Suprapubic skin (tissue), 4 donors: ENCODE measurements at regions not wholly inside any gene's neighbourhood (a gene's known extent, or its start where the extent isn't known, plus 50 kb on each side); places are given as distances from the start of the nearest gene placed in this dataset.
"Not testable (repeated sequence)": the region's sequence is repeated elsewhere in the genome, so short reads cannot be mapped to it uniquely, and the experiment has no call there.

Experiments used
- DNase-seq, 2 donors: peaks; one replicate each; pipeline ENCODE4 v3.0.0-alpha.2; 2019; ENCODE audit warnings: low spot score in 2 of 2
- H3K27ac ChIP-seq: fragments of 200-600 bp; sonication (generic); one replicate; pipeline ENCODE4 v1.5.1; 2019
- H3K27me3 ChIP-seq: fragments of 200-600 bp; sonication (generic); one replicate; pipeline ENCODE4 v1.5.1; 2019
- H3K36me3 ChIP-seq: fragments of 200-600 bp; sonication (generic); one replicate; pipeline ENCODE4 v1.5.1; 2019
- H3K4me1 ChIP-seq: fragments of 200-600 bp; sonication (generic); one replicate; pipeline ENCODE4 v1.5.1; 2019
- H3K4me3 ChIP-seq: fragments of 200-600 bp; sonication (generic); one replicate; pipeline ENCODE4 v1.5.1; 2019; ENCODE audit warnings: mild to moderate bottlenecking
- H3K9me3 ChIP-seq: fragments of 200-600 bp; sonication (generic); one replicate; pipeline ENCODE4 v1.5.1; 2019
- EP300 ChIP-seq: sonication (generic); formaldehyde crosslinking; IDR thresholded peaks from one replicate; pipeline ENCODE4 v1.6.1; 2017; ENCODE audit warnings: antibody characterized with exemption
- POLR2A ChIP-seq, 2 donors: fragments of 450-650 bp; IDR thresholded peaks; one replicate each; pipeline ENCODE4 v1.6.1; 2017; ENCODE audit warnings: antibody characterized with exemption in 2 of 2, mild to moderate bottlenecking in 2 of 2, moderate library complexity in 2 of 2
- POLR2AphosphoS5 ChIP-seq, 3 donors: sonication (generic); formaldehyde crosslinking; IDR thresholded peaks; one replicate each; pipeline ENCODE4 v1.6.1; 2017; ENCODE audit warnings: antibody characterized with exemption in 3 of 3
- WGBS: methylation state at CpG from one replicate; pipeline ENCODE4 v1.1.5; 2018; 5-methylcytosine and 5-hydroxymethylcytosine counted together
- TF ChIP-seq, protein P1 (sequence below), 2 donors: fragments of 200-600 bp in 1 of 2; fragments of 450-650 bp in 1 of 2; sonication (generic) in 1 of 2; IDR thresholded peaks; one replicate each; pipeline ENCODE4 v1.5.1; 2016 to 2019; ENCODE audit warnings: antibody characterized with exemption in 2 of 2, mild to moderate bottlenecking in 1 of 2, moderate library complexity in 1 of 2

DNA sequence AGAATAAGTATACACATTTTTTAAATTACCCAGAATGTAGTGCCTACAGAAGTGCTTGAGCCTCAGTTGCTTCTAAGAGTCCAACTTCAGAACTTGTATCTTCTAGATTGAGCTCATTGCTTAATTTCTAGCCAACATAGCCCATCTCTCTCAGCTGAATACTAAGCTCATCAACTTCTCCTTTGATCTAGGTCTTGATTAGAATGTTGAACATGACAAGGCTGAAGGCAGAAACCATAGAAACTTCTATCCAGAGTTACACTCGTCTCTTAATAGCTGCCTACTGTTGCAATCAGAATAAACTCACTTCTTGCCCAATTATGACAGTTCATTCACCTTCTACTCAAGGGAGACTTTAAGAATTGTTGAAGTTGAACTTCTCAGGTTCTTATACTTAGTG, 327.3 kb upstream of the THBS1 start:
- no peak overlapping the region for H3K4me3 ChIP-seq
- no peaks in the 10 kb centered on the region for H3K27me3 ChIP-seq
- TF ChIP-seq POLR2AphosphoS5 (IDR thresholded peaks at IDR 0.05) (no peak), POLR2A (IDR thresholded peaks at IDR 0.05) (no peak), EP300 (no peak)
- TF ChIP-seq, protein P1, sequence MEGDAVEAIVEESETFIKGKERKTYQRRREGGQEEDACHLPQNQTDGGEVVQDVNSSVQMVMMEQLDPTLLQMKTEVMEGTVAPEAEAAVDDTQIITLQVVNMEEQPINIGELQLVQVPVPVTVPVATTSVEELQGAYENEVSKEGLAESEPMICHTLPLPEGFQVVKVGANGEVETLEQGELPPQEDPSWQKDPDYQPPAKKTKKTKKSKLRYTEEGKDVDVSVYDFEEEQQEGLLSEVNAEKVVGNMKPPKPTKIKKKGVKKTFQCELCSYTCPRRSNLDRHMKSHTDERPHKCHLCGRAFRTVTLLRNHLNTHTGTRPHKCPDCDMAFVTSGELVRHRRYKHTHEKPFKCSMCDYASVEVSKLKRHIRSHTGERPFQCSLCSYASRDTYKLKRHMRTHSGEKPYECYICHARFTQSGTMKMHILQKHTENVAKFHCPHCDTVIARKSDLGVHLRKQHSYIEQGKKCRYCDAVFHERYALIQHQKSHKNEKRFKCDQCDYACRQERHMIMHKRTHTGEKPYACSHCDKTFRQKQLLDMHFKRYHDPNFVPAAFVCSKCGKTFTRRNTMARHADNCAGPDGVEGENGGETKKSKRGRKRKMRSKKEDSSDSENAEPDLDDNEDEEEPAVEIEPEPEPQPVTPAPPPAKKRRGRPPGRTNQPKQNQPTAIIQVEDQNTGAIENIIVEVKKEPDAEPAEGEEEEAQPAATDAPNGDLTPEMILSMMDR (IDR thresholded peaks at IDR 0.05): no peak
- H3K9me3 ChIP-seq: no peaks in the 10 kb centered on the region
- WGBS: 86% methylated on average over 1 of the region's 1 CpG
- no peak overlapping the region for H3K27ac ChIP-seq
- DNase-seq: no peak
- H3K4me1 ChIP-seq: no peaks in the 10 kb centered on the region
- H3K36me3 ChIP-seq: no peaks in the 10 kb centered on the region

DNA sequence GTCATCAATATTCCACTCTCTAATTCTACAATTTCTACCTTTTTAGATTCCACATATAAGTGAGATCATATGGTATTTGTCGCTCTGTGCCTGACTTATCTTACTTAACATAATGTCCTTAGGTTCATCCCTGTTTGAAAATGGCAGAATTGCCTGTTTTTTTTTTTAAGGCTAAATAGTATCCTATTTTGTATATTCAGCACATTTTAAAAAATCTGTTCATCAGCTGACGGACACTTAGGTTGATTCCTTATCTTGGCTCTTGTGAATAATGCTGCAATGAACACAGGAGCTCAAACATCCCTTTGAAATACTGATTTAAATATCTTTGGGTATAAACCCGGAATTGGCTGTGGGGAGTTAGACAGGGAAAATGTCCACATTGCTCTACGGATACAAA, 326.7 kb upstream of the THBS1 start:
- 97% methylated on average over 4 of the region's 4 CpGs for WGBS
- DNase-seq: no peak
- no peaks in the 10 kb centered on the region for H3K9me3 ChIP-seq
- no peak for TF ChIP-seq POLR2A (IDR thresholded peaks at IDR 0.05)
- TF ChIP-seq EP300: no peak
- no peak overlapping the region for H3K27ac ChIP-seq
- H3K36me3 ChIP-seq: no peaks in the 10 kb centered on the region
- no peaks in the 10 kb centered on the region for H3K27me3 ChIP-seq
- H3K4me1 ChIP-seq: no peaks in the 10 kb centered on the region
- H3K4me3 ChIP-seq: no peak overlapping the region

DNA sequence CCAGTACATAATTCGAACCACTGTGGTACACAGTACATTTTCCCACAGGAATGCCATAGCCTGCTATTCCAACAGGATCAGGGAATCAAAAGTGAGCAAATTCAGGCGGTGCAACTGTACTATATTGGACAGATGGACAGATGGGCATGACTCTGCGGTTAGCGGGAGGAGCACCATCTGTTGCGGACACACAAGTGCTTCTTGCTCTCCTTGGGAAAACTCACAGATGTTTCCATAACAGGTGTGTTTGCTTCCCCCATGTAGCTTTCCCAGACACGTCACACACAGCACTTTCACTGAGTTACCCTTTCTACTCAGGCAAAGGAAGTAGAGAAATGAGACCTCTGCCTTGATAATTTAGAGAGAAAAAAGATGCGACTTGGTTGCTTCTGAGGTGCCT, 325.1 kb upstream of the THBS1 start:
- H3K4me3 ChIP-seq: no peak overlapping the region
- no peaks in the 10 kb centered on the region for H3K9me3 ChIP-seq
- no peak for TF ChIP-seq POLR2A (IDR thresholded peaks at IDR 0.05)
- TF ChIP-seq POLR2AphosphoS5 (IDR thresholded peaks at IDR 0.05): no peak
- TF ChIP-seq, protein P1 (IDR thresholded peaks at IDR 0.05): no peak
- no peak for TF ChIP-seq EP300
- no peaks in the 10 kb centered on the region for H3K36me3 ChIP-seq
- H3K27ac ChIP-seq: no peak overlapping the region
- no peaks in the 10 kb centered on the region for H3K4me1 ChIP-seq
- WGBS: 93% methylated on average over 7 of the region's 7 CpGs
- no peaks in the 10 kb centered on the region for H3K27me3 ChIP-seq
- DNase-seq: no peak

DNA sequence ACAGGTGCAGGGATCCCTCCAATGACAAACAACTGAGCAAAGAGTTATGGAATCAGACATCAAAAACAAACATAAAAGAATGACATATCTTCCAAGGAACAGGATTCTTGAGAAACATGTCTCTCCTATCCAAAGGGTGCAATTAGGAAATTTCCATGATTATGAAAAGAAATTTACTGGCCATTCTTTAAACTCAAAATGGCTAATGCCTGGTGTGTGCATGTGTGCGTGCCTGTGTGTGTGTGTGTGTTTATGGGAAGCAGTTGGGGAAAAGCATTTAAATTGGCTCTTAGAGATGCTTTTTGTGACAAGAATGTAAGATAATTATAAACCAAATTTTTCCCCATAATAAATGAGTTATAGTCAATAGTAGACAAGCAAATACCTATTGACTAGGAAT, 320.5 kb upstream of the THBS1 start:
- WGBS: 95% methylated on average over 1 of the region's 1 CpG
- no peak for TF ChIP-seq EP300
- TF ChIP-seq POLR2AphosphoS5 (IDR thresholded peaks at IDR 0.05): no peak
- TF ChIP-seq, protein P1 (IDR thresholded peaks at IDR 0.05): no peak
- no peak for TF ChIP-seq POLR2A (IDR thresholded peaks at IDR 0.05)
- H3K4me3 ChIP-seq: no peak overlapping the region

DNA sequence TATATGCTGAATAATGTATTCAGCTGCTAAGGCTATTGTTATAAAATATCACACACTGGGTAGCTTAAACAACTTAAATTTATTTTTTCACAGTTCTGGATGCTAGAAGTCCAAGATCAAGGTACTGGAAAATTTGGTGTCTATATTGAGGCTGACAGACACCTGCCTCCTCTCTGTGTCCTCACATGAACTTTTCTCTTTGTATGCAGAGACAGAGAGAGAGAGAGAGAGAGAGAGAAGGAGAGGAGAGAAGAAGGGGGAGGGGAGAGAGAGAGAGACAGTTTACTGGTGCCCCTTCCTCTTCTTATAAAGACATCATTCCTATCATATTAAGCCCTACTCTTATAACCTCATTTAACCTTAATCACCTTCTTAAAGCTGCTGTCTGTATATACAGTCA, 320.1 kb upstream of the THBS1 start:
- Histone ChIP-seq H3K4me1 (no peaks in the 10 kb centered on the region), H3K9me3 (no peaks in the 10 kb centered on the region), H3K27me3 (no peaks in the 10 kb centered on the region), H3K4me3 (no peak overlapping the region), H3K27ac (no peak overlapping the region), H3K36me3 (no peaks in the 10 kb centered on the region)
- TF ChIP-seq, protein P1 (IDR thresholded peaks at IDR 0.05): no peak
- TF ChIP-seq POLR2A (IDR thresholded peaks at IDR 0.05) (no peak), EP300 (no peak), POLR2AphosphoS5 (IDR thresholded peaks at IDR 0.05) (no peak)
- no peak for DNase-seq

More for the DNA sequence above, 320.5 kb upstream of the THBS1 start:
- H3K27me3 ChIP-seq: no peaks in the 10 kb centered on the region
- H3K36me3 ChIP-seq: no peaks in the 10 kb centered on the region
- no peaks in the 10 kb centered on the region for H3K4me1 ChIP-seq
- H3K27ac ChIP-seq: no peak overlapping the region
- H3K9me3 ChIP-seq: no peaks in the 10 kb centered on the region
- DNase-seq: no peak

DNA sequence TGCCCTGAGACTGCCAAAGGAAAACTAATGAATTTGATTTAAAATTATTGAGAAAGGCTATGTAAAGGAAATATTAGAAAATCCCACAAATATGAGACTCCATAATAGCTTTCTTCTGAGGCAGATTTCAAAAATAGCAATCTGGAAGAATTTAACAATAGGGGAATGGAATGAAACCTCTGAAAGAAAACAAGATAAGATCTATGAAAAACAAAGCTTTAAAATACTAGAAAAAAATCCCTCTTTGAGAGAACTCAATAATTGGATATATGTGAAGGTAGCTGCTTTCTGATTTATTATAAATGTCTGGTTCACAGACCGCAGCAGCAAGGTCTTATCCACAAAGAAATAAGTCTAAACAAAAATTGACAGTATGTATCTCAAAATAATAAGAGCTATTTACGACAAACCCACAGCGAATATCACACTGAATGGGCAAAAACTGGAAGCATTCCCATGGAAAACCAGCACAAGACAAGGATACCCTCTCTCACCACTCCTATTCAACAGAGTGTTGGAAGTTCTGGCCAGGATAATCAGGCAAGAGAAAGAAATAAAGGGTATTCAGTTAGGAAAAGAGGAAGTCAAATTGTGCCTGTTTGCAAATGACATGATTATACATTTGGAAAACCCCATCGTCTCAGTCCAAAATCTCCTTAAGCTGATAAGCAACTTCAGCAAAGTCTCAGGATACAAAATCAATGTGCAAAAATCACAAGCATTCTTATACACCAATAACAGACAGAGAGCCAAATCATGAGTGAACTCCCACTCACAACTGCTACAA, 319.3 kb upstream of the THBS1 start:
- DNase-seq, H3K4me1 ChIP-seq, H3K4me3 ChIP-seq, H3K27me3 ChIP-seq, H3K9me3 ChIP-seq, H3K27ac ChIP-seq, H3K36me3 ChIP-seq: not testable (repeated sequence)
- WGBS: 65% methylated on average over 4 of the region's 4 CpGs

DNA sequence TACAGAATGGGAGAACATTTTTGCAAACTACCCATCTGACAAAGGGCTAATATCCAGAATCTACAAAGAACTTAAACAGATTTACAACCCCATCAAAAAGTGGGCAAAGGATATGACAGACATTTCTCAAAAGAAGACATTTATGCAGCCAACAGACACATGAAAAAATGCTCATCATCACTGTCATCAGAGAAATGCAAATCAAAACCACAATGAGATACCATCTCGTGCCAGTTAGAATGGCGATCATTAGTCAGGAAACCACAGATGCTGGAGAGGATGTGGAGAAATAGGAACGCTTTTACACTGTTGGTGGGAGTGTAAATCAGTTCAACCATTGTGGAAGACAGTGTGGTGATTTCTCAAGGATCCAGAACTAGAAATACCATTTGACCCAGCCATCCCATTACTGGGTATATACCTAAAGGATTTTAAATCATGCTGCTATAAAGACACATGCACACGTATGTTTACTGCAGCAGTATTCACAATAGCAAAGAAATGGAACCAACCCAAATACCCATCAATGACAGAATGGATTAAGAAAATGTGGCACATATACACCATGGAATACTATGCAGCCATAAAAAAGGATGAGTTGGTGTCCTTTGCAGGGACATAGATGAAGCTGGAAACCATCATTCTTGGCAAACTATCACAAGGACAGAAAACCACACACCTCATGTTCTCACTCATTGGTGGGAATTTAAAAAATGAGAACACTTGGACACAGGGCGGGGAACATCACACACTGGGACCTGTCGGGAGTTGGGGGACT, 317.7 kb upstream of the THBS1 start:
- not testable (repeated sequence) for H3K27me3 ChIP-seq, H3K36me3 ChIP-seq, H3K9me3 ChIP-seq, H3K4me1 ChIP-seq, H3K4me3 ChIP-seq, H3K27ac ChIP-seq, DNase-seq
- WGBS: 68% methylated on average over 6 of the region's 6 CpGs
